ENCODE measurements at regions not wholly inside any gene's neighbourhood (a gene's known extent, or its start where the extent isn't known, plus 50 kb on each side); places are given as distances from the start of the nearest gene placed in this dataset.

GRCh38 chr13:80501556-80501955 lies 160.6 kb upstream of the SPRY2 start:
- H3K27me3 ChIP-seq (ENCODE audit: control insufficient read depth, insufficient read depth, low read length): no peaks in the 10 kb centered on the region
- H3K4me3 ChIP-seq (ENCODE audit: low read depth, low read length): no peak overlapping the region
- H3K36me3 ChIP-seq (ENCODE audit: control insufficient read depth, insufficient read depth, low read length): no peaks in the 10 kb centered on the region
- no peak for DNase-seq (ENCODE audit: low read depth)
- TF ChIP-seq, protein P1, sequence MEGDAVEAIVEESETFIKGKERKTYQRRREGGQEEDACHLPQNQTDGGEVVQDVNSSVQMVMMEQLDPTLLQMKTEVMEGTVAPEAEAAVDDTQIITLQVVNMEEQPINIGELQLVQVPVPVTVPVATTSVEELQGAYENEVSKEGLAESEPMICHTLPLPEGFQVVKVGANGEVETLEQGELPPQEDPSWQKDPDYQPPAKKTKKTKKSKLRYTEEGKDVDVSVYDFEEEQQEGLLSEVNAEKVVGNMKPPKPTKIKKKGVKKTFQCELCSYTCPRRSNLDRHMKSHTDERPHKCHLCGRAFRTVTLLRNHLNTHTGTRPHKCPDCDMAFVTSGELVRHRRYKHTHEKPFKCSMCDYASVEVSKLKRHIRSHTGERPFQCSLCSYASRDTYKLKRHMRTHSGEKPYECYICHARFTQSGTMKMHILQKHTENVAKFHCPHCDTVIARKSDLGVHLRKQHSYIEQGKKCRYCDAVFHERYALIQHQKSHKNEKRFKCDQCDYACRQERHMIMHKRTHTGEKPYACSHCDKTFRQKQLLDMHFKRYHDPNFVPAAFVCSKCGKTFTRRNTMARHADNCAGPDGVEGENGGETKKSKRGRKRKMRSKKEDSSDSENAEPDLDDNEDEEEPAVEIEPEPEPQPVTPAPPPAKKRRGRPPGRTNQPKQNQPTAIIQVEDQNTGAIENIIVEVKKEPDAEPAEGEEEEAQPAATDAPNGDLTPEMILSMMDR (IDR thresholded peaks at IDR 0.05; ENCODE audit: insufficient read depth, low read length, poor library complexity, severe bottlenecking): no peak

DNA sequence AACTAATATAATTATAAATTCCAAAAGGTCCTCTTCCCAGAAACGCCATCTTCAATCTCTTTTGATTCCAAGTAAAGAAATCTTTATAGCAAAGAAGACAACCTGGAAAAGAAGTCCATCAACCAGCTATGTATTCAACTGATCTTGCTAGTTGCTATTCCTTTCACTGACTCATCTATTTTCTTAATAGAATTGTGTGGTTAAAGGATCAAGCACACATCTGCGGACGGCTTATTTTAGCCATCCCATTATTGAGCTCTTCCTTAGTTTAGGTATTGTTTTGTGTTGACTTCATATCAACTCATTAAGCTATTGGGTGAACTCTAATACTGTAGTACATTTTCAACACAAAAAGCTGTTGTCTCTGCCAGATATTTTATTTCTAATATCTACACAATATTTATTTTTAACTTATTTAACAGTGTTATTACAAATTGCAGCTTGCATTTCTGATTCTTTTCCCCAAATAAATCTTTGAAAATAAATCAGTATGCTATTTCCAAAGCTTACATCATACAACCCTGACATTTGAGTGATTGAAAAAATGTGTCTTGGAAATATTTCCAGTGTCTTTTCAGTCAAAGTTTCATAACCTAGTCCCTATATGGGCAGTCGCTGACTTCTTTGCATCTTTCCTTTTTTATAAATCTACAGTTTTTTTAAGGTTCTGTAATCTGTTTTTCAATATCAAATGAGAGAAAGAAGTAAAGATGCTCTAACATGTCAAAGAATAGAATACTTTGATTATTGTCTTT lies 158.8 kb upstream of the SPRY2 start:
- H3K36me3 ChIP-seq (ENCODE audit: control insufficient read depth, insufficient read depth, low read length): no peaks in the 10 kb centered on the region
- H3K4me3 ChIP-seq (ENCODE audit: low read depth, low read length): no peak overlapping the region
- TF ChIP-seq, protein P1 (IDR thresholded peaks at IDR 0.05; ENCODE audit: insufficient read depth, low read length, poor library complexity, severe bottlenecking): no peak
- no peak for DNase-seq (ENCODE audit: low read depth)
- H3K27me3 ChIP-seq (ENCODE audit: control insufficient read depth, insufficient read depth, low read length): no peaks in the 10 kb centered on the region

DNA sequence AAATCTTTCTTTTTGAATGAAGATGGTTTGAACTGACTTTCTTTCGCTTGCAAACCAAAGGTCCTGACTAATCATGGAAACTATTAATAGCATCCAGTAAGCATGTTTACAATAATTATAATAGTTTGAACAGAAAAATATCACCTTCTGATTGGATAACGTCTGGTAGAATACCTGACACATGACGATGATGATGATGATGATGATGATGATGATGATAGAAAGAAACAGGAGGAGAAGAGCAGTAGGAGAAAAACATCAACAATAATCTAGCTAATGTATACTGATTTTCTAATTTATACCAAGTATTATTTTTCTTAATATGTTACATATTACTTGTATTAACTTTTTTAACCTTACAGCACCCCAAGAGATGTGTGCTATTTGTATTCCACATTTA lies 157.5 kb upstream of the SPRY2 start:
- Histone ChIP-seq H3K36me3 (ENCODE audit: control insufficient read depth, insufficient read depth, low read length) (no peaks in the 10 kb centered on the region), H3K4me3 (ENCODE audit: low read depth, low read length) (no peak overlapping the region), H3K27me3 (ENCODE audit: control insufficient read depth, insufficient read depth, low read length) (no peaks in the 10 kb centered on the region)
- no peak for DNase-seq (ENCODE audit: low read depth)
- TF ChIP-seq, protein P1 (IDR thresholded peaks at IDR 0.05; ENCODE audit: insufficient read depth, low read length, poor library complexity, severe bottlenecking): no peak

DNA sequence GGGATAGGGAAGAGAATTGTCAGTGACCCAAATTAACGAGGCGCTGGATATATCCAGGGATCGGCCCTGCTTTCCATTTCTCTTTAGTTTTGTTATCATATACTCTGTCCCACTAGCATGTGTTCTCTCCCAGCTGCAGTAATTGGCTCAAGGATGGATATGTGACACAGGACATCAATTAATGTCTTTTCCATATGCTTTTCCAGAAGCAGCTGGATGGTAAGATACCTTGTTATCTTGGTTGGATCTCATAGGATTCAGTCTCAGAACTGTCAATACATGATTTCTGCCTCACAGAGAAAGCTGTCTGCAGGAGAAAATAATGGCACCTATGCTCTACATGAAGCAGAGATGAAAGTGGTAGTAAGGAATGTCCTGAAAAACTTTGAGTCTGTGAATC lies 157.1 kb upstream of the SPRY2 start:
- TF ChIP-seq, protein P1 (IDR thresholded peaks at IDR 0.05; ENCODE audit: insufficient read depth, low read length, poor library complexity, severe bottlenecking): no peak
- no peak for DNase-seq (ENCODE audit: low read depth)
- Histone ChIP-seq H3K27me3 (ENCODE audit: control insufficient read depth, insufficient read depth, low read length) (no peaks in the 10 kb centered on the region), H3K36me3 (ENCODE audit: control insufficient read depth, insufficient read depth, low read length) (no peaks in the 10 kb centered on the region), H3K4me3 (ENCODE audit: low read depth, low read length) (no peak overlapping the region)

GRCh38 chr13:80497439-80497838 lies 156.5 kb upstream of the SPRY2 start:
- H3K27me3 ChIP-seq (ENCODE audit: control insufficient read depth, insufficient read depth, low read length): no peaks in the 10 kb centered on the region
- no peaks in the 10 kb centered on the region for H3K36me3 ChIP-seq (ENCODE audit: control insufficient read depth, insufficient read depth, low read length)
- no peak for DNase-seq (ENCODE audit: low read depth)
- no peak overlapping the region for H3K4me3 ChIP-seq (ENCODE audit: low read depth, low read length)
- TF ChIP-seq, protein P1 (IDR thresholded peaks at IDR 0.05; ENCODE audit: insufficient read depth, low read length, poor library complexity, severe bottlenecking): no peak
